ENCODE measurements at regions not wholly inside any gene's neighbourhood (a gene's known extent, or its start where the extent isn't known, plus 50 kb on each side); places are given as distances from the start of the nearest gene placed in this dataset.

DNA sequence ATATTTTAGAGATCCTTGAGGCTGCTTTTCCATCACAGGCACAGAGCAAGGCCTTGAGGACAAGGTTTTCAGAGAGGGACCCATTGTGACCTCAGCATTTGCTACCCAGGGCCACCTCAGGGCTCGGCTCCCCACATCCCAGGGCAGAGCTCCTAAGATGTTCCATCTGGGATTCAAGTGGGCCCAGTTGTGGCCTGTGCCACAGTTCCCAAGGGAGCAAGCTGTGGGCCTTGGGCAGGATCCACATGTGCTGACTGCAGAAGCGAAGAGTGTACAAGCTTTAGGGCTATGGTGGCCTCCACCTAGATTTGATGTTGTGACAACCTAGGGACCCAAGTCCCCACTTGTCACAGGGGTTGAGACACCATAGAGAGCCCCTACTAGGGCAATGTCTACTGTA lies 608.1 kb downstream of the HACE1 start:
- H3K4me3 ChIP-seq = no peak overlapping the region
- intact Hi-C loops (cut with DNase I; ENCODE audit: low total_unique reads) = no loop called here
- 75 to 92% (median 77%) methylated on average over 1 to 2 of the region's 2 CpGs for WGBS, 5 donors

DNA sequence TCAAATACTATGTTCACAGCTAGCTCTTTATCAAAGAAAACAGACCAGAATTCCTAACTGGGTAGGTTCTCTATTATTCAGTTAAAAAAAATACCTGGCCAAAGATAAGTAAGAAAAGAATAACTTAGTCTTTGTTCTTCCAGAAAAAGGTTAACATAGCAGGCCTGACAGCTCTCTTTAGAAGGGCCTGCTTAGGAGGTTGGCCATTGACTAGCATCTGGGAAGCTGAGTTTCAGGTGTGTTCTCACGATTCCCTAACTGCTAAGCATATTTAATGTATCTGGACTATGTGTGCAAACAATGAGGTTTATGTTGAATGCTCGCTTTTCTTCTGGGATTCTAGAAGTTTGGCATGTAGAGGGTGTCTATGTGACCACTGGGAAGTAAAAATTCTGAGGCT lies 618.9 kb downstream of the HACE1 start:
- TF ChIP-seq POLR2A (IDR thresholded peaks at IDR 0.05) (no peak), EP300 (IDR thresholded peaks at IDR 0.05) (no peak), POLR2AphosphoS5 (IDR thresholded peaks at IDR 0.05) (no peak)
- TF ChIP-seq, protein P1, sequence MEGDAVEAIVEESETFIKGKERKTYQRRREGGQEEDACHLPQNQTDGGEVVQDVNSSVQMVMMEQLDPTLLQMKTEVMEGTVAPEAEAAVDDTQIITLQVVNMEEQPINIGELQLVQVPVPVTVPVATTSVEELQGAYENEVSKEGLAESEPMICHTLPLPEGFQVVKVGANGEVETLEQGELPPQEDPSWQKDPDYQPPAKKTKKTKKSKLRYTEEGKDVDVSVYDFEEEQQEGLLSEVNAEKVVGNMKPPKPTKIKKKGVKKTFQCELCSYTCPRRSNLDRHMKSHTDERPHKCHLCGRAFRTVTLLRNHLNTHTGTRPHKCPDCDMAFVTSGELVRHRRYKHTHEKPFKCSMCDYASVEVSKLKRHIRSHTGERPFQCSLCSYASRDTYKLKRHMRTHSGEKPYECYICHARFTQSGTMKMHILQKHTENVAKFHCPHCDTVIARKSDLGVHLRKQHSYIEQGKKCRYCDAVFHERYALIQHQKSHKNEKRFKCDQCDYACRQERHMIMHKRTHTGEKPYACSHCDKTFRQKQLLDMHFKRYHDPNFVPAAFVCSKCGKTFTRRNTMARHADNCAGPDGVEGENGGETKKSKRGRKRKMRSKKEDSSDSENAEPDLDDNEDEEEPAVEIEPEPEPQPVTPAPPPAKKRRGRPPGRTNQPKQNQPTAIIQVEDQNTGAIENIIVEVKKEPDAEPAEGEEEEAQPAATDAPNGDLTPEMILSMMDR (IDR thresholded peaks at IDR 0.05) = no peak
- DNase-seq = no peak
- Histone ChIP-seq H3K27ac (no peak overlapping the region), H3K36me3 (no peaks in the 10 kb centered on the region), H3K9me3 (no peaks in the 10 kb centered on the region), H3K27me3 (no peaks in the 10 kb centered on the region), H3K4me3 (no peak overlapping the region), H3K4me1 (no peaks in the 10 kb centered on the region)
- WGBS, 5 donors = 35 to 58% (median 51%) methylated on average over 2 of the region's 2 CpGs
- intact Hi-C loops (cut with DNase I; ENCODE audit: low total_unique reads) = no loop called here

More for the DNA sequence above, 608.1 kb downstream of the HACE1 start:
- Histone ChIP-seq H3K27ac (no peak overlapping the region), H3K9me3 (no peaks in the 10 kb centered on the region), H3K36me3 (no peaks in the 10 kb centered on the region), H3K27me3 (no peaks in the 10 kb centered on the region), H3K4me1 (no peaks in the 10 kb centered on the region)
- DNase-seq = no peak
- TF ChIP-seq POLR2AphosphoS5 (IDR thresholded peaks at IDR 0.05) = no peak
- TF ChIP-seq, protein P1 (IDR thresholded peaks at IDR 0.05) = no peak
- TF ChIP-seq POLR2A (IDR thresholded peaks at IDR 0.05) = no peak
- no peak for TF ChIP-seq EP300 (IDR thresholded peaks at IDR 0.05)

DNA sequence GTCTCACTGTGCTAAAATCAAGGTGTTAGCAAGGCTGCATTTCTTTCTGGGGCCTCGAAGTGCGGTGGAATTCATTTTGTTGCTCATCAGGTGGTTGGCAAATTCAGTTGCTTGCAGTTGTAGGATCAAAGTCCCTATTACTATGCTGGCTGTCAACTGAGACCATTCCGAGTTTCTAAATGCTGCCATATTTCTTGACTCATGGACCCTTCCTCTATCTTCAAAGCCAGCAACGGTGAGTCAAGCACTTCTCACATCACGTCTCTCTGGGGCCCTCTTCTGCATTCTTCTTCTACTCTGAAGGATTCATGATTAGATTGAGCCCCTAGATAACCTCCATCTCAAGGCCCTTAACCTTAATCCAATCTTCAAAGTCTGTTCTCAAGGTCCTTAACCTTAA lies 619.7 kb downstream of the HACE1 start:
- Histone ChIP-seq H3K27me3 (no peaks in the 10 kb centered on the region), H3K9me3 (no peaks in the 10 kb centered on the region), H3K4me3 (no peak overlapping the region), H3K4me1 (no peaks in the 10 kb centered on the region), H3K27ac (no peak overlapping the region), H3K36me3 (no peaks in the 10 kb centered on the region)
- intact Hi-C loops (cut with DNase I; ENCODE audit: low total_unique reads) = no loop called here
- no peak for DNase-seq
- TF ChIP-seq POLR2AphosphoS5 (IDR thresholded peaks at IDR 0.05) (no peak), POLR2A (IDR thresholded peaks at IDR 0.05) (no peak), EP300 (IDR thresholded peaks at IDR 0.05) (no peak)
- TF ChIP-seq, protein P1 (IDR thresholded peaks at IDR 0.05) = no peak
- WGBS, 5 donors = 83 to 92% (median 84%) methylated on average over 5 of the region's 5 CpGs

DNA sequence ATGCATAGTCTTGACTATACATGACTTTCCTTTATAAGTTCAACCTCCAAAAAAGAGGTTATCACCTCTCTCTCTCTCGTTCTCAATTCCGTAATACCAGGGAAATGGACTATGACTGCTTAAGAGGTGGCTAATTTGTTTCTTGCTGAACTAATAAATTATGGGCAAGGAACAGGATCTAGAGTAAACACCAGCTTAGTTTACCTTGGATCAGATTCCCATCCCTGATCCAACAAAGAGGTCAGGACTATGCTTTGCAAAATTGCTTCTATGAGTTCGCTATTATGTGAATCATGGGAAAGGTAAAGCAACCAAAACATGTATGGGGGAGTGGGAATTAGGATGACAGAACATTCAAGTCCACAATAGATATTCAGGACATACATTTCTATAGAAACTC lies 630.7 kb downstream of the HACE1 start:
- Histone ChIP-seq H3K9me3 (no peaks in the 10 kb centered on the region), H3K4me1 (peaks cover 5 to 33% (median 19%) of the 10 kb centered on the region in 4 donors), H3K36me3 (no peaks in the 10 kb centered on the region), H3K27ac (no peak overlapping the region), H3K27me3 (no peaks in the 10 kb centered on the region), H3K4me3 (no peak overlapping the region)
- intact Hi-C loops (cut with DNase I; ENCODE audit: low total_unique reads) = no loop called here
- TF ChIP-seq POLR2A (IDR thresholded peaks at IDR 0.05) = no peak
- TF ChIP-seq, protein P1 (IDR thresholded peaks at IDR 0.05) = no peak
- peak in 2 of 3 donors; percentile 25 to 38 for TF ChIP-seq POLR2AphosphoS5 (IDR thresholded peaks at IDR 0.05)
- no peak for TF ChIP-seq EP300 (IDR thresholded peaks at IDR 0.05)
- 31 to 54% (median 47%) methylated on average over 3 of the region's 3 CpGs for WGBS, 5 donors
- DNase-seq = peak in 1 of 2 donors; percentile 16
